WTC11 (cell line): ENCODE measurements at regions not wholly inside any gene's neighbourhood (a gene's known extent, or its start where the extent isn't known, plus 50 kb on each side); places are given as distances from the start of the nearest gene placed in this dataset.

Source experiments
- EMX1 ChIP-seq: fragments of 250-450 bp; sonication (Bioruptor Pico); IDR thresholded peaks from 2 replicates; pipeline ENCODE4 v1.8.0; 2021; ENCODE audit warnings: mild to moderate bottlenecking
- KAT7 ChIP-seq: sonication (generic); formaldehyde crosslinking; IDR thresholded peaks from 2 replicates; pipeline ENCODE4 v1.8.1; 2023; ENCODE audit warnings: missing genetic modification reagents, mild to moderate bottlenecking, borderline replicate concordance
- SP1 ChIP-seq: sonication (generic); formaldehyde crosslinking; conservative IDR thresholded peaks from 2 replicates; pipeline ENCODE4 v1.8.1; 2022; ENCODE audit warnings: missing genetic modification reagents
- TF ChIP-seq, protein P1 (sequence below): fragments of 200-600 bp; IDR thresholded peaks from 2 replicates; pipeline ENCODE4 v1.8.0; 2022; ENCODE audit warnings: antibody characterized with exemption
- TF ChIP-seq, protein P2 (sequence below): sonication (generic); formaldehyde crosslinking; IDR thresholded peaks from 2 replicates; pipeline ENCODE4 v1.8.1; 2023; ENCODE audit warnings: mild to moderate bottlenecking, missing genetic modification reagents
- TF ChIP-seq, protein P3 (sequence below): sonication (generic); formaldehyde crosslinking; IDR thresholded peaks from 2 replicates; pipeline ENCODE4 v1.8.1; 2022; ENCODE audit warnings: mild to moderate bottlenecking, missing genetic modification reagents, moderate library complexity, borderline replicate concordance
- TF ChIP-seq, protein P4 (sequence below): sonication (generic); formaldehyde crosslinking; IDR thresholded peaks from 2 replicates; pipeline ENCODE4 v1.8.1; 2022; ENCODE audit warnings: mild to moderate bottlenecking, moderate library complexity, missing genetic modification reagents

DNA sequence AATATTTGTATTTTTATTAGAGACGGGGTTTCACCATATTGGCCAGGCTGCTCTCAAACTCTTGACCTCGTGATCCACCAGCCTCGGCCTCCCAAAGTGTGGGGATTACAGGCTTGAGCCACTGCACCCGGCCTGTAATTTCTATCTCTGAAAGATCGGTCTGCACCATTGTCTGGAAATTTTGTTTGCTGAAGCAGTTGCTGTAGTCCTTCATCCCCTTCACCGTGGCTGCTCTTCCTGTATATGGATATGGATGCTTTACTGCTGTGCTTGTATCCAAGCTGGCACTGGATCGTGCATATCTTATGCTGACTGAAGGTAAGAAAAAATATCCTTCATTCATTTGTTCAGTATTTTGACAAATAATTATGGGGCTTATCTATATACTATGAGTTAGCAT lies 338.4 kb upstream of the GNPDA2 start:
- no peak for TF ChIP-seq SP1 (CRISPR knock-in tag)
- no peak for TF ChIP-seq EMX1 (CRISPR knock-in tag)
- TF ChIP-seq, protein P1, sequence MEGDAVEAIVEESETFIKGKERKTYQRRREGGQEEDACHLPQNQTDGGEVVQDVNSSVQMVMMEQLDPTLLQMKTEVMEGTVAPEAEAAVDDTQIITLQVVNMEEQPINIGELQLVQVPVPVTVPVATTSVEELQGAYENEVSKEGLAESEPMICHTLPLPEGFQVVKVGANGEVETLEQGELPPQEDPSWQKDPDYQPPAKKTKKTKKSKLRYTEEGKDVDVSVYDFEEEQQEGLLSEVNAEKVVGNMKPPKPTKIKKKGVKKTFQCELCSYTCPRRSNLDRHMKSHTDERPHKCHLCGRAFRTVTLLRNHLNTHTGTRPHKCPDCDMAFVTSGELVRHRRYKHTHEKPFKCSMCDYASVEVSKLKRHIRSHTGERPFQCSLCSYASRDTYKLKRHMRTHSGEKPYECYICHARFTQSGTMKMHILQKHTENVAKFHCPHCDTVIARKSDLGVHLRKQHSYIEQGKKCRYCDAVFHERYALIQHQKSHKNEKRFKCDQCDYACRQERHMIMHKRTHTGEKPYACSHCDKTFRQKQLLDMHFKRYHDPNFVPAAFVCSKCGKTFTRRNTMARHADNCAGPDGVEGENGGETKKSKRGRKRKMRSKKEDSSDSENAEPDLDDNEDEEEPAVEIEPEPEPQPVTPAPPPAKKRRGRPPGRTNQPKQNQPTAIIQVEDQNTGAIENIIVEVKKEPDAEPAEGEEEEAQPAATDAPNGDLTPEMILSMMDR = no peak
- TF ChIP-seq, protein P2, sequence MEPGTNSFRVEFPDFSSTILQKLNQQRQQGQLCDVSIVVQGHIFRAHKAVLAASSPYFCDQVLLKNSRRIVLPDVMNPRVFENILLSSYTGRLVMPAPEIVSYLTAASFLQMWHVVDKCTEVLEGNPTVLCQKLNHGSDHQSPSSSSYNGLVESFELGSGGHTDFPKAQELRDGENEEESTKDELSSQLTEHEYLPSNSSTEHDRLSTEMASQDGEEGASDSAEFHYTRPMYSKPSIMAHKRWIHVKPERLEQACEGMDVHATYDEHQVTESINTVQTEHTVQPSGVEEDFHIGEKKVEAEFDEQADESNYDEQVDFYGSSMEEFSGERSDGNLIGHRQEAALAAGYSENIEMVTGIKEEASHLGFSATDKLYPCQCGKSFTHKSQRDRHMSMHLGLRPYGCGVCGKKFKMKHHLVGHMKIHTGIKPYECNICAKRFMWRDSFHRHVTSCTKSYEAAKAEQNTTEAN (CRISPR knock-in tag) = no peak
- TF ChIP-seq KAT7 = no peak
- TF ChIP-seq, protein P3, sequence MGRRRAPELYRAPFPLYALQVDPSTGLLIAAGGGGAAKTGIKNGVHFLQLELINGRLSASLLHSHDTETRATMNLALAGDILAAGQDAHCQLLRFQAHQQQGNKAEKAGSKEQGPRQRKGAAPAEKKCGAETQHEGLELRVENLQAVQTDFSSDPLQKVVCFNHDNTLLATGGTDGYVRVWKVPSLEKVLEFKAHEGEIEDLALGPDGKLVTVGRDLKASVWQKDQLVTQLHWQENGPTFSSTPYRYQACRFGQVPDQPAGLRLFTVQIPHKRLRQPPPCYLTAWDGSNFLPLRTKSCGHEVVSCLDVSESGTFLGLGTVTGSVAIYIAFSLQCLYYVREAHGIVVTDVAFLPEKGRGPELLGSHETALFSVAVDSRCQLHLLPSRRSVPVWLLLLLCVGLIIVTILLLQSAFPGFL (CRISPR knock-in tag) = no peak
- TF ChIP-seq, protein P4, sequence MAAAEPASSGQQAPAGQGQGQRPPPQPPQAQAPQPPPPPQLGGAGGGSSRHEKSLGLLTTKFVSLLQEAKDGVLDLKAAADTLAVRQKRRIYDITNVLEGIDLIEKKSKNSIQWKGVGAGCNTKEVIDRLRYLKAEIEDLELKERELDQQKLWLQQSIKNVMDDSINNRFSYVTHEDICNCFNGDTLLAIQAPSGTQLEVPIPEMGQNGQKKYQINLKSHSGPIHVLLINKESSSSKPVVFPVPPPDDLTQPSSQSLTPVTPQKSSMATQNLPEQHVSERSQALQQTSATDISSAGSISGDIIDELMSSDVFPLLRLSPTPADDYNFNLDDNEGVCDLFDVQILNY = no peak
